ENCODE measurements at regions not wholly inside any gene's neighbourhood (a gene's known extent, or its start where the extent isn't known, plus 50 kb on each side); places are given as distances from the start of the nearest gene placed in this dataset.

DNA sequence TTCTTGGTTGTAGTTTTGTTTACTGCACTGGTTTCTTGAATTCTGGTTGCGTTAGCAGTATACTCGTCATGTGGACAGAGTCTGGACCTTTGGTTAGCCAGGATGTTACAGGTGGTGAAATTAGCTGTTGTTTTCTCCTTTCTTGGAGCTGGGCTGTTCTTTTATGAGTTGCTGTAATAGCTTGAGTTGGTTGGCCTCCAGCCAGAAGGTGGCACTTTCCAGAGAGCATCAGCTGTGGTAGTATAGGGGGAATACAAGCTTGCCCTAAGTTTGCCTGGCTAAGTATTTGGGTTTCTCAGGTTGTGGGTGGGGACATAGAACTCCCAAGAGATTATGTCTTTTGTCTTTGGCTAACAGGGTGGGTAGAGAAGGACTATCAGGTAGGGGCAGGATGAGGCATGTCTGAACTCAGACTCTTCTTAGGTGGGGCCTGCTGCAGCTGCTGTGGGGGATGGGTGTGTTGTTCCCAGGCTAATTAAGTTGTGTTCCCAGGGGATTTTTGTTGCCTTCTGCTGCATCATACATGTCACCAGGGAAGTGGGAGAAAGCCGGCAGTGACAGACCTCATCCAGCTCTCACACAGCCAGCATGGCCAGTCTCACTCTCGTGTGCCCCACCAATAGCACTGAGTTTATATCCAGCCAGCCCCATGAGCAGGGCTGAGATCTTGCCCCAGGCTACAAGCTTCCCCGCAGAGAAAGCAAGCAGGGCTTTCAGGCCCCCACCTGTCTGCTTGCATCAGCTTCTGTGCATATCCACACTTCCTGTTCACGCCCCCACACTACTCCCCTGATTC lies 246.7 kb upstream of the TPK1 start:
- DNase-seq: peak; percentile 88

DNA sequence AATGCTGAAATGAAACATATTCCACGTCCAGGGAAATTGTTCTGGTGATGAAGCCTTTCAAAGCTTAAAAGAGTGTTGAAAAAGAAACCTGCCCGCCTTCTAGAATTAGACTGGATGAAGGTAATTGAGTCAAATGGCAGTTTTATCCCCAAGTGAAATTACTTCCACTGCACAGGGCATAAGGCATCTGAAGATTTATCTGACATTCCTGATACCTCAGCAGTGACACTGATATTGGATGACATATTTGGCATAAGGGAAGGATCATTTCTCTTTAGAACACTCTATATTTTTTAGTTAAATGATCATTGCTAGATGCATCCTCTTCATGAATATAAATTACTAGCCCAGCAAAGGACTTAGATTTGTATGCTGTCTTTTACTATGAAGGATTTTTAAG lies 229.6 kb upstream of the TPK1 start:
- no peak for DNase-seq

DNA sequence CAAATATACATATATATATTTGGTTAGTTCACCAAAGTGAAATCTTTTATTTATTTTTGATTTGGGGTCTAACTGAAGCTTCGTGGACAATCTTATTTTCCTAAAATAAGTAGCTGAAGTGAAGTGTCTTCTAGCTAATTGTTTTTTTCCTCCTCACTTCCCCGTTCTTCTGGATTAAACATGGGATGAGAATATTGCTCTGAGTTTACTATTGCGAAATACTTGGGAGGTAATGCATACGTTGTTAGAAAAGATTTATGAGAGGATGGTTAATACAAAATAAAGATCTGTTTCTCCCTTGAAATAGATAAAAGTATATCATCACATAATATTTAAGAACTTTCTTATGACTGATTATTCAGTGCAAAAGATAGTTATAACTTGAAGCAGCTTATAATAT lies 228.3 kb upstream of the TPK1 start:
- DNase-seq: no peak

DNA sequence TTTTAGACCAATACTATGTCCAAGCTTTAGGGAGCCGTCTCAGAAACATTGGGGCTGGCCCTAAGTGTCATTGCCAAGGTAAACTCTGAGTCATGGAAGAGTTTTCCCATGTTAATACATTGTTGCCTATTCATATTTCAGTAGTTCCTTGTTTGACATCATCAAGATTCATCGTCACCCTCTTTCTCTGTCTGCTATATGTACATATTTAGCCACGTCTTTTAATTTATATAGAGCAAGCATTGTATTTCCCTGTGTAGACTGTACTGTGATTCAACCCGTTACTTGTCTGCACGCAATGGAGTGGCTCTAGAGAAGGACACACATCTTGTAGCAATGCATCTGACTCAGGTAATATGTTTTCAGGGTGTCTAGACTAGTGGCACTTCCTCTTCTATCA lies 217.9 kb upstream of the TPK1 start:
- no peak for DNase-seq

DNA sequence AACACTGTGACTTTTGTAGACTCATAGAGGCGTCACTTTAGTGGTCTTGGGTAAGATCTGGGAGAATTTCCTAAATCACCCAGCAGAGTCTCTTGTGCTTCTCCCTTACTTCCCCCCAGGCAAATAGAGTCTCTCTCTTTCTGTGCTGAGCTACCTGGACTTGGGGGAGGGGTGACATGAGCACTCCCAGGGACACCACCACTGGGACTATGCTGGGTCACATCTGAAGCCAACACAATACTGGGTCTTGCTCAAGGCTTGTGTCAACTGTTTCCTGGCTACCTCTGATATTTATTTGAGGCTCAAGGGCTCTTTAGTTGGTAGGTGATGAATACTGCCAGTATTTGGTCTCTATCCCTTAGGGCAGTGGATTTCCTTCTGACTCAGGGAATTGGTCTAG lies 214.6 kb upstream of the TPK1 start:
- DNase-seq: no peak

DNA sequence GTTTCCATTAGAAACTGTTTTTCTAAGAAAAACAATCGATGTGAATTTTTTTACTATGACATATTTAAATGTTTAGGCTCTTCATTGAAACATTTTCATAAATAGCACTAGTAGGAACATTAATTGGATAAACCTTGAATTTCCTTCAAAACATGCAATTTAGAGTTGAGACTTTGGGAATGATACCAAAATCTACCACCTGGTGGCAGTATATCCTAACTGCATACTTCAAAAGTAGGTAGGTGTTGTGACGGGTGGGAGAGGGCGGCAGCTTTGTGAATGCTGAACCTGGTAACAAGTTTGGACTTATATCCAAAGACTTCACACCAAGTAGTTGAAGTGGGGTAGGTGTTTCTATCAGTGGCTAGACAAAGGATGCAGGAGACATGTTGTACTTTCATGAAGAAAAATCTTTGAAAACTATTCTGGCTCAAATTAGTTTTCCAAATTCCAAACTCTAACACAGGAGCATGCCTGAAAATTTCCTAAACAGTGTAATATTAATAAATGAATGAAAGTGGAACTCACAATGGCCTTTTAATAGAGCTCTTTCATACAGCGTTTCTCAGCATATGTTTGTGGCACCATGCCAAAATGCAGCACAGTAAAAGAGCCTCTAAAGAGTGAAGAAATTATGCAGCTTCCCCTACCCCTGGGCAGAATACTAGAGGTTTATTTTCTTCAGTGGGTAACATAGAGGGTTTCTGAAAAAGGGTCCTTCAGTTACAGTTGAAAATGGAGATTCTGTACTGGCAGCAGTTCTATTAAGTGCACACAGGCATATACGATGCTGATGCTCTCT lies 201.0 kb upstream of the TPK1 start:
- DNase-seq: peak; percentile 35

DNA sequence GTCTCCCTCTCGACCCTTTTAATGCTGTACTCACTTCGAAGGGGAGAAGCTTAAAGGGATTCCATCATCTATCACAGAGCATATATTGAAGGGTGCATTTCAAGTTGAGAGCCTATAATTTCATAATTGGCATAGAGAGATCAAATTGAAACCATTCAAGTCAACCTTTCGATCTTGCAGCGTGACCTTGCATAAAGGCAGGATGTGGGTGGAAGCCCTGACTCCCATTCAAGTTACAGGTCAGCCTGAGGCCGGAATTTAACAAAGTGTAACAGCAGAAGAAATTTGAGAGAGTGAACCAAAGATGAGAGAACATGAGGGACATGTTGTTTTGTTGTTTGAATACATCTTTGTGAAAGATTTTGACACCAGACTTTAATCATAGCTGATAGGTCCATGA lies 195.3 kb upstream of the TPK1 start:
- DNase-seq: no peak

DNA sequence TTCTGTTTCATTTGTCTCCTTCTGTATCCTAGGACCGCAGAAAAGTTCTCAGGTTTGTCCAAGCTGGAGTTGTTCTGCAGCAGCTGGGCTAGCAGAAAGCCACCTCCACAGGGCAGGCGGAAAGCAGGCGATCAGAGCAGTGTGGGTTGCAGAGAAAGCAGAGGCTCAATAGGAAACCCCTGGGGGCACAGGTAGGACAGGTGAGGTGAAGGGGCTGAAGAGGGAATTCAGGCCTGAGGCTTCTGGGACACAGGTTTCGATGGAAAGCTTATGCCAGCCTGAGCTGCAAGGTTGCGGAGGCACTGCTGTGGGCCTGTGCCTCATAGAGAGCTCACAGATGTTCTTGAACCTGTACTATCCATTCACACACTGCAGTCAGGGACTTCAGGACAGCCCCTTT lies 194.9 kb upstream of the TPK1 start:
- no peak for DNase-seq

DNA sequence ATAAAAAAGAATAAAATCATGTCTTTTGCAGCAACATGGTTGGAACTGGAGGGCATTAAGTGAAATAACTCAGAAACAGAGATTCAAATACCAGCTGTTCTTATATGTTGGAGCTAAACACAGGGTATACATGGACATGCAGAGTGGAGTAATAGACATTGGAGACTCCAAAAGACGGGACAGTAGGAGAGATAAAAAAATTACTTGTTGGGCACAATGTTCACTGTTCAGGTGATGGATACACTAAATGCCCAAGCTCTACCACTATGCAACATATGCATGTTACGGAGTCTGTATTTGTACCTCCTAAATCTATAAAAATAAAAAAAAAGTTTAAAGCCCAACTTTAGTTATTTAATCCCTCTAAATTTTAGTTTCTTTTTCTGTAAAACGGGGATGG lies 184.6 kb upstream of the TPK1 start:
- no peak for DNase-seq

DNA sequence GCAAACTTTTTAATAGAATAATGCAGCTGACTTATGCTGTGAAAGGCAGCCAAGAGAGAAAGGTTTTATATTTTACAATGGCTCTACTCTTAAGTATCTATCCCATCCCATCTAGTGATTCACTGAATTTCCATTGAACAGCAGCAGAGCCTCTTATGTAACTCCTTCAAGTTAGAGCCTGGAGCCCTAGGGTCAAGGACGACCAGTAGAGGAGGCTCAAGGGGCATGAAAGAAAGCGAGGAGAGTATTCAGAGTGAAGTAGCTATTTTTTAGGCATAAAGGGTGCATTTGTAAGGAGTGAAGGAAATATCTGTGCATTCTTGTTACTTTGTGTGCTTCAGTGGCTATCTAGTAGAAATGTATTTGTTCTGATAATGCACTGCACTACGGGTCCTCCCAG lies 180.2 kb upstream of the TPK1 start:
- no peak for DNase-seq

DNA sequence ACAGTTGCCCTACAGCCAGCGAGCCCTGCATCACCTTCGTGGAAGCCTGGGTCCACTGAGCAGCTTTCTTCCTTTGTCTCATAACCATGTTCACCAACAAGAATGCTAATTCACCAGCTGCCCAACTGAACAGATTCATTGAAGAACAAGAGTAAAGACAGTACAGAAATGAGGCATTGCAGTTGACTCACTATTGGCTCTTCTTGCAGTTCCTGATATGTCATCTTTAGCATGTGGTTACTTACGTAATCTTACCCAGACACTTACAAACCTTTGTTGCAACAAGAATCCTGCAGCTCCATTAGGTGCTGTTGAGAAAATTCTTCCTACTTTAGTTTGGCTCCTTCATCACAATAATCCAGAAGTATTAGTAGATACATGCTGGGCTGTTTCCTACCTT lies 174.0 kb upstream of the TPK1 start:
- no peak for DNase-seq

DNA sequence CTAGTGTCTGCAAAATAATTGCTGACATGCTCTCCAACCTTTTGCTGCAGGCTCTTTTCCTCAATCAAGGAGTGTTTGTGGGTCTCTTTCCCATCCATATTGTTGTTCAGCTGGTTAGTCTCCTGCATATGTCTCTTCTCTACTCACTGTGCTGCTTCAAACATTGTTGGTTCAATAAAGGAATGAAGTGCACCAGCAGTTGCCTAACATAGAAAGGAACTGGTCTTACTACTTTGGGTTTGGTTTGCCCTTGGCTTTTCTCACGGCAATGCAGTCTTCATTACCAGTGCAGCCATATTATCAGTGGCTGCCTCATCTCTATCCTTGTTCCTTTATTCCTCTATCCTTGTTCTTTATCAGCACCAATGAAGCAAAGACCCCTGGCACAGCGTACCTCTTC lies 169.7 kb upstream of the TPK1 start:
- DNase-seq: no peak

DNA sequence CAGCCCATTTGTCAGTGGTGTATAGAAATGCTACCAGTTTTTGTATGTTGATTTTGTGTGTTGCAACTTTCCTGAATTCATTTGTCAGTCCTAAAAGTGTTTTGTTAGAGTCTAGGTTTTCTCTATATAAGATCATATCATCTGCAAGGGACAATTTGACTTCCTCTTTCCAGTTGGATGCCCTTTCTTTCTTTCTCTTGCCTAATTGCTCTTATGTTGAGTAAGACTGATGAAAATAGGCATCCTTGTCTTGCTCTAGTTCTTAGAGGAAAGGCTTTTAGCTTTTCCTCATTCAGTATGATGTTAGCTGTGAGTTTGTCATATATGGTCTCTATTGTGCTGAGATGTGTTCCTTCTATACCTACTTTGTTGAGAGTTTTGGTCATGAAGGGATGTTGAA lies 161.7 kb upstream of the TPK1 start:
- no peak for DNase-seq

DNA sequence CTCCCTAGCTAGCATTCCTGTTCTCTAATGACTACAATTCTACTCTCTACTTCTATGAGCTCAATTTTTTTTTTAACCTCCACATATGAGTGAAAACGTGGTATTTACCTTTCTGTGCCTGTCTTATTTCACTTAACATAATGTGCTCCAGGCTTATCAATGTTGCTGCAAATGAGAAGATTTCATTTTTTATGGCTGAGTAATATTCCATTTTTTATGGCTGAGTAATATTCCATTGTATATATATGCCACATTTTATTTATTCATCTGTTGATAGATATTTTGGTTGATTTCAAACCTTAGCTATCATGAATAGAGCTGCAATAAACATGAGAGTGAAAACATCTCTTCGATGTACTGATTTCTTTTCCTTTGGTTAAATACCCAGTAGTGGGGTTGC lies 159.6 kb upstream of the TPK1 start:
- no peak for DNase-seq

DNA sequence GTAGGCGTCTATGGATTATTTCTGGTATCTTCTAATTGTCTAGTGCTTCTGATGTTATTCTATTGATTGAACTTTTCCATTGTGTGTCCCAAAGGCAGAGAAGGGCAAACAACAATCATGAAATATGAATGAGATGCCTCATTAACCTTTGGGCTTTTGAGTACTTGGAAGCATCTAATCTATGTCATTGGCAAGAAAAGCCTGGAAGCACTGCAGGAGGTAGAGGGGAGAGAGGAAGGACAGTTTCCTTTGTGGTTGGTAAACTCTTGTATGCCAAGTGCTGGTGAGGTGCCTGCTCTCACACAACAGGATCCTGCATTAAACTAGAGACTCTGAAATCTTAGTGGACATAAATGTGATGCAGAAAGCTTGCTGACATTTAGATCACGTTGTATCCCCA lies 155.2 kb upstream of the TPK1 start:
- no peak for DNase-seq

DNA sequence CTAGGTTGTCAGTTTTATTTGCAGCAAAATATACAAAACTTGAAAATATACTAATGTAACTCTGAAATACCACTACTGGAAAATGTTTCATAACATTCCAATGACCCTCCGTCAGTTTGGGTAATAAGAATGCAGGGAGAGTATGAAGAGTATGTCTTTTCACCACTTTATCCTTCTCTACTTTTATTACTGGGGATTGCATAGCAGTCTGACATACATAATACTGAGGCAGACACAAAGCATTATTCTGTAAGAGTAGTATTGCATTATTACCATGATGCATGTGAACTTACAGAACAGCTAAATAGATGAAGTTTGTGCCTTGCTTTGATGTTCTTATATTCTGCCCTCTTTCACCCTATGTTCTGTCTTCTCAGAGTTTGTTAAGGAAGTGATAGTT lies 151.8 kb upstream of the TPK1 start:
- no peak for DNase-seq

DNA sequence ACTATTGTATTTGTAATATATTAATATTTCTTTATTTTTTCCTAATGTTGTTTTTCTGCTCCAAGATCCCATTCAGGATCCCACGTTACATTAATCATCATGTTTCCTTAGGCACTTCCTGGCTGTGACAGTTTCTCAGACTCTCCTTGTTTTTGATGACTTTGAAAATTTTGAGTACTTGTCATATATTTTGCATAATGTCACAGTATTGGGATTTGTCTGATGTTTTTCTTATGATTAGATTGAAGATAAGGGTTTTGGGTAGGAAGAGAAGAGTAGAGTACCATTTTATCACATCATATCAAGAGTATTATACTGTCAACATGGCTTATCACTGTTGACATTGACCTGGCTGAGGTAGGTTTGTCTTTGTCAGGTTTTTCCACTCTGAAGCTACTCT lies 146.3 kb upstream of the TPK1 start:
- DNase-seq: no peak

DNA sequence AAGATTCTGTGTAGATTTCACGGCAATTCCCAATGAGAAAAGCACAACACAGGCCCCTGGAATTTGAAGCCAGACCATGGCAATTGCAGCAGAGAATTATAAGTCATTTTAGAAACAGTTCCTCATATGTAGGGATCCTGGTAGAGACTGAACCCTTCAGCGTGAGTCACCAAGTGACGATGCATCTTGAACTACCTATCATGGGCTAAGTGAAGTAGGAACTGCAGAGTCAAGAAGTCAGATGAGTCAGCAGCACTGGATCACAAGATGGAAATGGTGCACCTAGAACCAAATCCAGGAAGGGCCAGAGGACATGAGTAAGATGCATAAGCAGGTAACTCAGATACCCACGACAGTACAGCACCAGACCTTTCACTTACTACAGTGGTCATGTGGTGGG lies 140.0 kb upstream of the TPK1 start:
- no peak for DNase-seq

DNA sequence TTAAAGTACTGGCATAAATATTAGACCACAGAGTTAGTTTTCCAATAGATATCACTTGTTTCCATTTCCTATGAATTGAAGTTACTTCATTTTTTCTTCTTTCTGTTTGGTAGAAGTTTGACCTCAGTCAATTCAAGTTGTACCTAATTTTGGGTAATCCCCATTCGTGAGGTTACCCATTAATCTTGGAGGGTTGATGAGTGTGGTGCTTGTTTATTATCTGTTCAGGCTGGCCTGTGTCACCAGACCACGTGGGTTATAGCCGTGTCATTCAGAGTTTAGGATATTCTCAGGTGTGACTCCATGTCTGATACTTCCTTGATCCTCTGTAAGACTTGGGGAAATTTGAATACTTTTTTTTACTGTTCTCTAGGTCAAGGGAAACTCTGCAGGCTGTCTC lies 133.9 kb upstream of the TPK1 start:
- DNase-seq: no peak

DNA sequence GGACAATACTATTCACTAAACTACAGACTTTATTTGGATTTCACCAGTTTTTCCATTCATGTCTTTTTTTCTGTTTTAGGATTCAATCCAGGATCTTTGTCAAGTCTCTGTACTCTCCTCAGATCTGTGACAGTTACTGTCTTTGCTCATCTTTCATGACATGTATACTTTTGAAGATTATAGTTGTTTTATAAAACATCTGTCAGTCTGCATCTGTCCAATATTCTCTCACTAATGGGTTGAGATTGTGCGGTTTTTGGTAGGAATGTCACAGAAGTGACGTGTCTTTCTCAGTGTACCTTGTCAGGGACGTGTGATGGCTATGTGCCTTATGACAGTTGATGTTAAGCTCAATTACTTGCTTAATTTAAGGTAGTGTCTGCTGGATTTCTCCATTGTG lies 124.9 kb upstream of the TPK1 start:
- DNase-seq: no peak

DNA sequence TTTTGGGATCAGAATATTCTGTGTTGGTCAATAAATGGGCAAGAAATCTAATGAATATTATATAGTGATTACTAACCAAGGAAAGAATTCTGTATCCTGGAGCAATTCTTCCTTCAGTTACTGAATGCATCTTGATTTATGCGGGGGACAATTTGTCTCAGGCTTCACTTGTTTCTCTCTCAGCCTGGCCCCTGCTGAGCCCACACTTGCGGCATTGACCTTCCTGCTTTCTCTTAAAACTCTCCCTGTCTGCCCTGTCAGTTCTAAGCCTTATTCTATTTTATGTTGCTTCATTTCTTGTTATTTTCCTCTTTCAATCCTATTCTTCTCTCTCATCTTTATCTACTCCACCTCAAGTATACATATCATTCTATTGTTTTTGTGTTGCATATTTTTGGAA lies 122.1 kb upstream of the TPK1 start:
- DNase-seq: no peak

DNA sequence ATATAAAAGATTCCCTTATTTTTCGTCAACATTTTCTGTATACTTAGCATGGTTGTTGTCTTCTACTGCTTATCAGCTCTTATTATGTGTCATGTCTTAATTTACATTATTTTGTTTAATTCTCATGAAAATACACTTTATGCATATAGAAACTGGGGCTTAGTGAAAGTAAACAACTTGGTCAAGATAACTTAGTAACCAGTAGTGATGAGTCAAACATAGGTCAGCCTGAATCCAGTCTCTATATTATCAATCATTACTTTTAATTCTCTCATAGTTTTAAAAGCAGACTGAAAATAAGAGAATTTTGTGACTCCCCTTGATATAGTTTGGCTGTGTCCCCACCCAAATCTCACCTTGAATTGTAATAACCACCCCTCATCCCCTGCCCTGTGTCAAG lies 119.6 kb upstream of the TPK1 start:
- DNase-seq: no peak

DNA sequence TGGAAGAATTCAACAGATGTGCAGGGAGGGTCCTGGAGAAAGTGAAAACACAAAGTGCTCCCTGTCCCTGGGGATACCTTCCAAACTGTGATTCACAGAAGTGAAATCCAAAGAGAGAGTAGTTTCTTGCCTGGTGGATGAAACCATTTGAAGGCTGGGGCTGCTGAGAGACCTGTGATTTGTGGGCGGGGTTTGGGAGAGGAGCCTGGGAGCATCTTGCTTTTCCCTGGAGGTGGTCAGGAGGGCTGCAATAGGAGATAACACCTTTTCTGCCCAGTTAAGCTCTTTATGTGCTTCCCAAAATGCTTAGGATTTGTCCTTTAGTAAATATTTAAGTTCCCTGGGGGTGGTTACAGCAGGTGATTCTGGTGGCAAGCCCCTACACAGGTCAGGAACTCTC lies 105.3 kb upstream of the TPK1 start:
- no peak for DNase-seq

DNA sequence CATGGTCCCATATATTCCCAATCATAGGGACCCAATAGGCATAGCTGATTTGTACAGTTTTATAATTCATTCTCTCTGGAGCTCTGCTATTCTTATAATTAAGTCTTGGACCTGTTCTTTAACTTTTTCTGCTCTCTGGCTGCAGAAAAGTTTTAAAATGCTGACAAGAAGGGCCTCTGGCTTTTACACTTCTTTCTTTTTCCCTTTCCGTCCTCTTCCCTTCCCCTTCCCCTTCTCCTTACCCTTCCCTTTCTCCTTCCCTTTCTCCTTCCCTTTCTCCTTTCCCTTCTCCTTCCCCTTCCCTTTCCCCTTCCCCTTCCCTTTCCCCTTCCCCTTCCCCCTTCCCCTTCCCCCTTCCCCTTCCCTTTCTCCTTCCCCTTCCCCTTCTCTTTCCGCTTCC lies 101.3 kb upstream of the TPK1 start:
- no peak for DNase-seq

DNA sequence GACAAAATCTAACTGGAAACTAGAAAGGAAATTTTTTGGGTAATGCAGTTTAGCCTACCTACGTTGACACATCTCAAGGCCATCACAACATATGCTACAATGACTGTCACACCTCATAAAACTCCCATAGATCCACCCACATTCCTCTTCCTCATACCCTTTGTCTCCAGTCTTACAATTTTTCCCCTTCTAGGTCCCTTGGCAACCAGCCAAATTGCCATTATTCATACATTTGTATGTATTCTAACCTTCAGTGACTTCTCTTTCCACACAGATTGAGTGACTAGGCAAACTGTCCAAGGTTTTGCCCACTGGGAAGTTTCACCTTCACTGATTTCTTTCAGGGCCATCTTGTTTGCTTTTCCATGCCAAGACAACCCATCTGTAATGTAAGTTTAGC lies 100.5 kb upstream of the TPK1 start:
- no peak for DNase-seq

Measured in NCI-H1105 (cell line).